Vagina (tissue), 2 donors: ENCODE measurements at regions not wholly inside any gene's neighbourhood (a gene's known extent, or its start where the extent isn't known, plus 50 kb on each side); places are given as distances from the start of the nearest gene placed in this dataset.

ENCODE experiments used
- DNase-seq, 2 donors: peaks; one replicate each; pipeline ENCODE4 v3.0.0-alpha.2; 2017; ENCODE audit errors: extremely low spot score in 2 of 2
- H3K27ac ChIP-seq: fragments of 200-600 bp; sonication (generic); one replicate; pipeline ENCODE4 v1.5.1; 2019
- H3K27me3 ChIP-seq: fragments of 200-600 bp; sonication (generic); one replicate; pipeline ENCODE4 v1.5.1; 2019
- H3K36me3 ChIP-seq, 2 donors: fragments of 200-600 bp; sonication (generic); one replicate each; pipeline ENCODE4 v1.5.1; 2017 to 2019
- H3K4me1 ChIP-seq: fragments of 200-600 bp; sonication (generic); one replicate; pipeline ENCODE4 v1.5.1; 2019
- H3K4me3 ChIP-seq, 2 donors: fragments of 200-600 bp; sonication (generic); 1 replicate in 1 of 2; 2 replicates in 1 of 2; pipeline ENCODE4 v1.5.1; 2016 to 2019
- H3K9me3 ChIP-seq: fragments of 200-600 bp; sonication (generic); one replicate; pipeline ENCODE4 v1.5.1; 2019
- POLR2A ChIP-seq, 2 donors: fragments of 450-650 bp; IDR thresholded peaks; one replicate each; pipeline ENCODE4 v1.6.1; 2017; ENCODE audit warnings: antibody characterized with exemption in 2 of 2, mild to moderate bottlenecking in 2 of 2, moderate library complexity in 2 of 2
- POLR2AphosphoS5 ChIP-seq, 2 donors: sonication (generic); formaldehyde crosslinking; IDR thresholded peaks; one replicate each; pipeline ENCODE4 v1.9.0; 2017; ENCODE audit warnings: antibody characterized with exemption in 2 of 2, mild to moderate bottlenecking in 2 of 2, low read depth in 1 of 2; ENCODE audit not compliant: insufficient read depth in 1 of 2
- intact Hi-C: fragments of 100-400 bp; cut with DNase I; formaldehyde crosslinking; loops from one replicate; pipeline ENCODE4 v1.15.1; 2023
- TF ChIP-seq, protein P1 (sequence below), 3 experiments: fragments of 450-650 bp in 2 of 3; fragments of 200-600 bp in 1 of 3; sonication (generic) in 1 of 3; IDR thresholded peaks; one replicate each; pipeline ENCODE4 v1.5.1; 2017 to 2019; ENCODE audit warnings: antibody characterized with exemption in 3 of 3, mild to moderate bottlenecking in 2 of 3, moderate library complexity in 2 of 3

DNA sequence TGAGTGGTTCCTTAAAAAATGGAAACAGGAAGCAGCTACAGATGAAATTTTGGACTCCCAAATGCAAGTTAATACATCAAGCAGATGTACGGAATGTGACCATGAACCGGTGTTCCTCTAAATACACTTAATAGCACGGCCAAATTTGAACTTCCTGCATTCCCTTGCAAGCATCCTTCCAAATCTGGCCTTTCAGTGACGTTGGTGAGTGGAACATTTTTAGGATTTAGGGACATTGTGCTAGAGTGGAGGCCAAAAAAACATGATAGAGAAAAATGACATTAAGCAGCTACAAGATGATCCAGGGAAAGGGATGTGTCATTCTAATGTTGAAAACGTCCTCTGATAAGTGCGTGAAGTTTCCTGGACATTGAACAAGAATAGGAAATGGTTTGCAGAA, 62.1 kb downstream of the CTAGE1 start:
- no peak overlapping the region for H3K27ac ChIP-seq
- no peak overlapping the region for H3K4me3 ChIP-seq
- no peak for DNase-seq
- intact Hi-C loops: no loop called here
- no peaks in the 10 kb centered on the region for H3K27me3 ChIP-seq
- TF ChIP-seq POLR2A (IDR thresholded peaks at IDR 0.05) (no peak), POLR2AphosphoS5 (IDR thresholded peaks at IDR 0.05; ENCODE audit: insufficient read depth in 1 of 2, low read depth in 1 of 2) (no peak)
- TF ChIP-seq, protein P1, sequence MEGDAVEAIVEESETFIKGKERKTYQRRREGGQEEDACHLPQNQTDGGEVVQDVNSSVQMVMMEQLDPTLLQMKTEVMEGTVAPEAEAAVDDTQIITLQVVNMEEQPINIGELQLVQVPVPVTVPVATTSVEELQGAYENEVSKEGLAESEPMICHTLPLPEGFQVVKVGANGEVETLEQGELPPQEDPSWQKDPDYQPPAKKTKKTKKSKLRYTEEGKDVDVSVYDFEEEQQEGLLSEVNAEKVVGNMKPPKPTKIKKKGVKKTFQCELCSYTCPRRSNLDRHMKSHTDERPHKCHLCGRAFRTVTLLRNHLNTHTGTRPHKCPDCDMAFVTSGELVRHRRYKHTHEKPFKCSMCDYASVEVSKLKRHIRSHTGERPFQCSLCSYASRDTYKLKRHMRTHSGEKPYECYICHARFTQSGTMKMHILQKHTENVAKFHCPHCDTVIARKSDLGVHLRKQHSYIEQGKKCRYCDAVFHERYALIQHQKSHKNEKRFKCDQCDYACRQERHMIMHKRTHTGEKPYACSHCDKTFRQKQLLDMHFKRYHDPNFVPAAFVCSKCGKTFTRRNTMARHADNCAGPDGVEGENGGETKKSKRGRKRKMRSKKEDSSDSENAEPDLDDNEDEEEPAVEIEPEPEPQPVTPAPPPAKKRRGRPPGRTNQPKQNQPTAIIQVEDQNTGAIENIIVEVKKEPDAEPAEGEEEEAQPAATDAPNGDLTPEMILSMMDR (IDR thresholded peaks at IDR 0.05): no peak
- H3K36me3 ChIP-seq: no peaks in the 10 kb centered on the region
- no peaks in the 10 kb centered on the region for H3K9me3 ChIP-seq
- H3K4me1 ChIP-seq: no peaks in the 10 kb centered on the region

DNA sequence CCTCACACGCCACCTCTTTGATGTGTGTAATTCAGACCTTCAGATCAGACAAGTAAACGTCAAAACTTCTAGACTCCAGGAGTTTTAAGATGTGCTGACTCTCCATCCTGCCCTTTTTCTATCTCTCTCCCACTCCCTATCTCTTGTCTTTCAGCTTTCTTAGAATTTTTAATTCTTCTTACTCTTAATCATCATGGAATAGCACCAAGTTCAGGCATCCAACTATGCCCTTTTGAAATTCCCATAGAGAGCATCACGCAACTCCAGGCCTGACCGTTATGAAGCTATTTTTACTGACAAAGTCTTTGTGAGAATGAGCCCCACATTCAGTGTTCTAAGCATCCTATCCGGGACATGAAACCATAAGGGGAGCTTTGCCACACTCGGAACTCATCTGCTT, 62.6 kb downstream of the CTAGE1 start:
- intact Hi-C loops: no loop called here
- Histone ChIP-seq H3K4me3 (no peak overlapping the region), H3K36me3 (no peaks in the 10 kb centered on the region), H3K9me3 (no peaks in the 10 kb centered on the region), H3K4me1 (peaks cover 5% of the 10 kb centered on the region), H3K27ac (no peak overlapping the region), H3K27me3 (no peaks in the 10 kb centered on the region)
- TF ChIP-seq POLR2A (IDR thresholded peaks at IDR 0.05) (no peak), POLR2AphosphoS5 (IDR thresholded peaks at IDR 0.05; ENCODE audit: insufficient read depth in 1 of 2, low read depth in 1 of 2) (no peak)
- TF ChIP-seq, protein P1 (IDR thresholded peaks at IDR 0.05): no peak
- DNase-seq: no peak

DNA sequence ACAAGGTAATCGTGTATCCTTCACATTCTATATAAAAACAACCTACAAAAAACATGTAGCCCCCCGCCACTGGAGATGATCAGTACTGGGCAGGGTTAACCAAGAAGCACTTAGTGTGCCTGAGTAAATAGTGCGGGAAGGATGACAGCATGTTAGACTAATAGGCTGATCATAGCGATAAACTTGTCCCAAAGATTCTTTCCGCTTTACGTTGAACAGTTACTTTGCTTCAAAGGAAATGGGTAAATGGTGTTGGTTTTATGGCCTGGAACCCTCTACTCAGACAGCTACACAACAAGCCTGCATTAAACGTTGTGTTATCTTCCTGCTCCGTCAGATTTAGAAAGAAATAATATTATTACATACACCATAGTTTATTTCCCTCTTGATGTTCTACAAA, 67.7 kb downstream of the CTAGE1 start:
- H3K27ac ChIP-seq: peak overlapping the region; percentile 36
- intact Hi-C loops: loop anchor here (2.0 kb wide), 1 partner anchor 179 kb away; no protein-coding TSS in a partner anchor

DNA sequence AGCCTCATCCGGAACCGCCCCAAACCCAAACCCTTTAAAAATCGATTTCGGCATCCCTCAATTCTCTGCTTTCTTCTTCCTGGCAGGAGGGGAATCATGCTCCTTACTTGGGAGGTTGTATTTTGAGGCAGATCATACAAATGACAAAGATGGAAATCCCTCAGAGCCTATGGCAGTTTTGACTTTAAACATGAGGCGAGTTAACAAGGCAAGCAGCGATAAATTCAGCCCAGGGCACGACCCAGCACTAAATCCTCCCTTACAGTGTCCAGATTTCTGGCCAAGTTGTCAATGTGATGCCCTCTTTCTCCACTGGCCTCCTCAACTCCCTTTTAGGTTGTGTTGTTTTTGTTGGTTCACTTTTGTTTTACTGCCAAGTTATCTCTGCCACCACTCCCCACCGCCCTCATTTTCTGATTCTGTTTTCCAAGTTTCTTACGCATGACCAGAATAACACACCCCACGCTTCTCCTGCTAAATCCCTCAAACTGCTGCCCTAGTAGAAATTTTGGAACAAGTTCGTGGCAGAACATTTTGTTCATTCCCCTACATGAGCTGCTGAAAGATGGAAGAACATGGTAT, 68.3 kb downstream of the CTAGE1 start:
- peak in 1 of 2 donors; percentile 85 for DNase-seq
- Histone ChIP-seq H3K4me1 (peaks cover 18% of the 10 kb centered on the region), H3K4me3 (peak overlapping the region; percentile 48 to 59), H3K27ac (peak overlapping the region; percentile 76), H3K27me3 (no peaks in the 10 kb centered on the region), H3K36me3 (no peaks in the 10 kb centered on the region), H3K9me3 (no peaks in the 10 kb centered on the region)
- TF ChIP-seq POLR2A (IDR thresholded peaks at IDR 0.05) (no peak), POLR2AphosphoS5 (IDR thresholded peaks at IDR 0.05; ENCODE audit: insufficient read depth in 1 of 2, low read depth in 1 of 2) (no peak)
- TF ChIP-seq, protein P1 (IDR thresholded peaks at IDR 0.05): no peak
- intact Hi-C loops: loop anchor here (2.0 kb wide), 1 partner anchor 179 kb away; no protein-coding TSS in a partner anchor

More for the DNA sequence above, 67.7 kb downstream of the CTAGE1 start:
- TF ChIP-seq POLR2AphosphoS5 (IDR thresholded peaks at IDR 0.05; ENCODE audit: insufficient read depth in 1 of 2, low read depth in 1 of 2) (no peak), POLR2A (IDR thresholded peaks at IDR 0.05) (no peak)
- TF ChIP-seq, protein P1 (IDR thresholded peaks at IDR 0.05): no peak
- Histone ChIP-seq H3K9me3 (no peaks in the 10 kb centered on the region), H3K4me1 (peaks cover 18% of the 10 kb centered on the region), H3K36me3 (no peaks in the 10 kb centered on the region), H3K4me3 (no peak overlapping the region), H3K27me3 (no peaks in the 10 kb centered on the region)
- DNase-seq: no peak
